SH-SY5Y (cell line): ENCODE measurements at regions not wholly inside any gene's neighbourhood (a gene's known extent, or its start where the extent isn't known, plus 50 kb on each side); places are given as distances from the start of the nearest gene placed in this dataset.

Experiments
- GATA2 ChIP-seq: IDR thresholded peaks from 2 replicates; pipeline ENCODE4 v1.6.1; 2011; ENCODE audit warnings: mild to moderate bottlenecking, low read depth, low read length
- GATA3 ChIP-seq: IDR thresholded peaks from 2 replicates; pipeline ENCODE4 v1.6.1; 2011; ENCODE audit warnings: low read depth, mild to moderate bottlenecking, low read length, moderate library complexity

GRCh38 chr12:22880331-22880730, 255.4 kb downstream of the ETNK1 start:
- TF ChIP-seq GATA2 (no peak), GATA3 (no peak)
